Fibroblast of lung (primary cell): ENCODE measurements at regions not wholly inside any gene's neighbourhood (a gene's known extent, or its start where the extent isn't known, plus 50 kb on each side); places are given as distances from the start of the nearest gene placed in this dataset.

ENCODE experiments used
- DNase-seq, 2 donors: peaks; one replicate each; pipeline versions ENCODE4 v3.0.0 to v3.0.0-alpha.2; 2010; ENCODE audit warnings: low read depth in 2 of 2
- H2AFZ ChIP-seq: 2 replicates; pipeline ENCODE4 v1.5.1; 2012; ENCODE audit warnings: low read length, control low read depth, inconsistent platforms
- H3K27ac ChIP-seq: 2 replicates; pipeline ENCODE4 v1.5.1; 2011; ENCODE audit warnings: low read length, control low read depth; ENCODE audit not compliant: insufficient read depth
- H3K27me3 ChIP-seq: 2 replicates; pipeline ENCODE4 v1.5.1; 2011; ENCODE audit warnings: mild to moderate bottlenecking, low read length; ENCODE audit not compliant: control insufficient read depth, insufficient read depth
- H3K36me3 ChIP-seq: 2 replicates; pipeline ENCODE4 v1.5.1; 2011; ENCODE audit warnings: low read length; ENCODE audit not compliant: control insufficient read depth, insufficient read depth
- H3K4me1 ChIP-seq: 2 replicates; pipeline ENCODE4 v1.5.1; 2011; ENCODE audit warnings: low read length; ENCODE audit not compliant: control insufficient read depth, insufficient read depth; ENCODE audit errors: extremely low read depth
- H3K4me2 ChIP-seq: 2 replicates; pipeline ENCODE4 v1.5.1; 2011; ENCODE audit warnings: low read length, control low read depth; ENCODE audit not compliant: insufficient read depth; ENCODE audit errors: extremely low read depth
- H3K4me3 ChIP-seq, 4 experiments: fragments of 200-600 bp in 1 of 4; sonication (generic) in 1 of 4; replicated peaks in 1 of 4; 2 replicates each; pipeline ENCODE4 v1.5.1; 2011 to 2016; ENCODE audit warnings: low read length in 4 of 4, low read depth in 3 of 4, mild to moderate bottlenecking in 3 of 4, control low read depth in 2 of 4, inconsistent platforms in 1 of 4, mixed read lengths in 1 of 4; ENCODE audit not compliant: insufficient read depth in 1 of 4; ENCODE audit errors: control extremely low read depth in 1 of 4
- H3K79me2 ChIP-seq: 2 replicates; pipeline ENCODE4 v1.5.1; 2012; ENCODE audit warnings: mild to moderate bottlenecking, low read length, inconsistent platforms; ENCODE audit not compliant: control insufficient read depth, insufficient read depth
- H3K9ac ChIP-seq: 2 replicates; pipeline ENCODE4 v1.5.1; 2011; ENCODE audit warnings: mild to moderate bottlenecking, low read length, control low read depth; ENCODE audit not compliant: insufficient read depth
- H3K9me3 ChIP-seq: 2 replicates; pipeline ENCODE4 v1.5.1; 2012; ENCODE audit warnings: low read depth, low read length; ENCODE audit not compliant: control insufficient read depth, insufficient read depth
- H4K20me1 ChIP-seq: 2 replicates; pipeline ENCODE4 v1.5.1; 2011; ENCODE audit warnings: low read length; ENCODE audit not compliant: control insufficient read depth, insufficient read depth; ENCODE audit errors: extremely low read depth
- CTCF ChIP-seq, 2 donors: IDR thresholded peaks in 1 of 2; conservative IDR thresholded peaks in 1 of 2; 1 replicate in 1 of 2; 2 replicates in 1 of 2; pipeline ENCODE4 v1.5.1; 2011 to 2012; ENCODE audit warnings: low read length in 2 of 2, control low read depth in 1 of 2, inconsistent platforms in 1 of 2, low read depth in 1 of 2, mild to moderate bottlenecking in 1 of 2
- EZH2 ChIP-seq: IDR thresholded peaks from 2 replicates; pipeline ENCODE4 v1.5.1; 2012; ENCODE audit warnings: low read length, control low read depth, mild to moderate bottlenecking; ENCODE audit errors: missing control alignments

DNA sequence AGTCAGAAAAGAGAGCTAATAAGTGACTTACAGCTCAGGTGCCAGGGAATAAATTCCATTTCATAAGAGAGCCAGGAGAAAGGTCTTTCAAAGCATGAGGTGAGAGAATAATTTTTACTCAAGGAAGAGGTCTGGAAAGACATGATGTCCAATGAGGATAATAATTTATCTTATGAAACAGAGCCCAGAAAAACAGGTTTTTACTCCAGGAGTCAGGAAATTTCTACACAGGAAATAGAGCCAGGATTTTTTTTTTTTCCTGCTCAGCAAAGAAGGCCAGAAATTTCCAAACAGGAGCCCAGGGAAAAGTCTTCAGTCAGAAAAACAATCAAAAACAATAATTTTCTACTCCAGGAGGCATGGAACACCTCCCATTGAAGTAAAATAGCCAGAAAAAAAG lies 1185.7 kb upstream of the TSPY4 start:
- Histone ChIP-seq H2AFZ (no peak overlapping the region), H4K20me1 (no peaks in the 10 kb centered on the region), H3K4me3 (no peak overlapping the region), H3K27ac (no peak overlapping the region), H3K36me3 (no peaks in the 10 kb centered on the region), H3K79me2 (no peaks in the 10 kb centered on the region), H3K4me1 (no peaks in the 10 kb centered on the region), H3K4me2 (no peak overlapping the region), H3K9me3 (no peaks in the 10 kb centered on the region), H3K9ac (no peak overlapping the region), H3K27me3 (no peaks in the 10 kb centered on the region)
- TF ChIP-seq CTCF (conservative IDR thresholded peaks at IDR 0.05 in 1 of 2, IDR thresholded peaks at IDR 0.05 in 1 of 2; ENCODE audit: low read depth in 1 of 2, low read length in 2 of 2): no peak
- TF ChIP-seq EZH2: no peak
- no peak for DNase-seq

GRCh38 chrY:8128578-8128977 lies 1208.7 kb upstream of the TSPY4 start:
- H3K27ac ChIP-seq: no peak overlapping the region
- DNase-seq: no peak
- H3K36me3 ChIP-seq: no peaks in the 10 kb centered on the region
- no peaks in the 10 kb centered on the region for H3K4me1 ChIP-seq
- no peak overlapping the region for H3K9ac ChIP-seq
- TF ChIP-seq EZH2 (no peak), CTCF (conservative IDR thresholded peaks at IDR 0.05 in 1 of 2, IDR thresholded peaks at IDR 0.05 in 1 of 2; ENCODE audit: low read depth in 1 of 2, low read length in 2 of 2) (no peak)
- H3K79me2 ChIP-seq: no peaks in the 10 kb centered on the region
- no peak overlapping the region for H3K4me2 ChIP-seq
- no peaks in the 10 kb centered on the region for H3K27me3 ChIP-seq
- no peaks in the 10 kb centered on the region for H3K9me3 ChIP-seq
- no peak overlapping the region for H2AFZ ChIP-seq
- H3K4me3 ChIP-seq: no peak overlapping the region
- no peaks in the 10 kb centered on the region for H4K20me1 ChIP-seq

DNA sequence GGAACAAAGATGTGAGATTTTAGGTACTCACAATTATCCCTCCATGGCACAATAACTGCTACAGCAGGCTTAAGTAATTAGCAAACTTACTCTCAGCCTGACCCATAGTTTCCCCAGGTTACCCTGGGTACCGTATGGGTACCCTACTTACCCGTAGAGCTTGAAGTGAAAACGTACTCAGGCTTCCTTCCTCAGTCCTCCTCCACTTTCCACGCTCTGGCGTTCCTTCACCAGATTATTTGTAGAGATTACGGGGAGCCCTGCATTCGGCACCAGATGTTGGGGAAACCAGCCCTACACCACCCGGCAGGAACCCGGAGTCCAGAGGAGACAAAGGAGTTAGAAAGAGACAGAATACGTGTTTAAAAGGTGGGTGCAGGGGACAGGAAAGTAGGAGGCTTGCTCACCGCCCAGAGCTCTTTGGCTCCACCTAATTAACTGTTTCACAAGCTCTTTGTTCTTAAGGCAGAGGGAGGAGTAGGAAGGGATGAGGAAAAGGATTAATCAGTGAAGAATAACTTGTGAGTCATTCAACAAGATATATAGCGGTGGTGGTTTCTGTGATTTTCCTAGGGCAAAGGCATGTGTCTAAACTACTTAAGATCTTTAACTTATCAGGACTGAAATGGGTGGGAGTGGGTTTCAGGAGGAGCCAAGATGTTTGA lies 1211.2 kb upstream of the TSPY4 start:
- no peak for DNase-seq
- no peaks in the 10 kb centered on the region for H4K20me1 ChIP-seq
- no peaks in the 10 kb centered on the region for H3K27me3 ChIP-seq
- H3K4me2 ChIP-seq: no peak overlapping the region
- TF ChIP-seq EZH2 (no peak), CTCF (conservative IDR thresholded peaks at IDR 0.05 in 1 of 2, IDR thresholded peaks at IDR 0.05 in 1 of 2; ENCODE audit: low read depth in 1 of 2, low read length in 2 of 2) (no peak)
- H2AFZ ChIP-seq: no peak overlapping the region
- no peaks in the 10 kb centered on the region for H3K9me3 ChIP-seq
- H3K4me1 ChIP-seq: no peaks in the 10 kb centered on the region
- H3K27ac ChIP-seq: no peak overlapping the region
- H3K36me3 ChIP-seq: no peaks in the 10 kb centered on the region
- no peak overlapping the region for H3K4me3 ChIP-seq
- no peak overlapping the region for H3K9ac ChIP-seq
- no peaks in the 10 kb centered on the region for H3K79me2 ChIP-seq
